ENCODE measurements at regions not wholly inside any gene's neighbourhood (a gene's known extent, or its start where the extent isn't known, plus 50 kb on each side); places are given as distances from the start of the nearest gene placed in this dataset.

DNA sequence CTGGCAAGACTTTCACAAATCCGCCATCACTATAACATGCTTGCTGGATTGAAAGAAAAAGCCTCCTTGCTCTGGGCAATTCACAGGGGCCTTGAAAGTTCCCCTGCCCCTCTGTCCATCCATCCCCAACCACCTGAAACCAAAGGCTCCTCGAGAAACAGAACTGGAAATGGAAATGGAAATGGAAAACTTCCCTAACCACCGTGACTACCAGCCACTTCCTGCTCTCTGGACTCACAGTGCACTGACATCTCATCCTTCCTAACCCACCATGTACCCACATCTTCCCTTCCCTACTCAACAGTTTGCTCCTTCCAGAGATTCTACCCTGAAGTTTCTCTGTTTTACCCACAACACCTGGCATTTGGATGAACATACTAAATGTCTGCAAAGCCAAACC, 603.6 kb upstream of the DIPK2B start:
- no peak for DNase-seq

DNA sequence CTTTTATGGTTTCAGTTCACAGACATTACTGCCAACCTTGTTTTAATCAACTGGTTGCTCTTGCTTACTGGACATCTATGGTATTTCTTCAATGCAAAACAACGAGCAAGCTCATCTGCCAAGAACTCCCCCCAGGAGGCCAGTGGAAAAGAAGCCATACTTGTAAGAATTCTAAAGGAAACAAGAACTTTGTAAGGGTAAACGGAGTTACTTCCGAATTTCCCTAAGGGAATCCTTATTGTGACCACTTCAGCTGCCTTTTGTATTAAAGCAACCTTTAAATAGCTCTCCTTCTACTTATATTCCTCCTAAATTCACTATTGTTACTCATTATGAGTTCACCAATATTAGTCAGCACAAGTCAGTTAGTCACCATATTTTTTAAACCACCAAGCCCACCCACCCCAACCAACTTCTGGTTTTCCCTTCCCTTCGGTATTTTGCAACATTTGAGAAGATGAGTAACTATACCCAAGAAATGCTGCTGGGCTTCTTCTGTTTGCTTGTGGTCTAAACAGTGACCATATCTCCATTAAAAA, 602.8 kb upstream of the DIPK2B start:
- DNase-seq = peak; percentile 73

DNA sequence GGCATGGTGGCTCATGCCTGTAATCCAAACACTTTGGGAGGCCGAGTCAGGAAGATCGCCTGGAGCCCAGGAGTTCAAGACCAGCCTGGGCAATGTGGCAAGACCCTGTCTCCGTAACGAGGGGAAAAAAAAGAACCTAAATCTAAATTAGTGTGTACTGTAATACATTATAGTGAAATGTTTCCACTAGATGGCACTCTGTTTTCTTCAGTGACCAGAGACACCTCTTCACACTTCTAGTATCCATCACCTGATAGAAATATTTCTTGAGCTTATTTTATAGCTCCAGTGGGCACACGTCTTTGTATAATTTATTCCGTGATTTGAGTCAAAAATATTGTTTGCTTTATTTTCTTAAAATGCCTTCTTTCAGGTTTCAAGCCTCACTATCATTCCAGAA, 600.9 kb upstream of the DIPK2B start:
- peak; percentile 53 for DNase-seq

DNA sequence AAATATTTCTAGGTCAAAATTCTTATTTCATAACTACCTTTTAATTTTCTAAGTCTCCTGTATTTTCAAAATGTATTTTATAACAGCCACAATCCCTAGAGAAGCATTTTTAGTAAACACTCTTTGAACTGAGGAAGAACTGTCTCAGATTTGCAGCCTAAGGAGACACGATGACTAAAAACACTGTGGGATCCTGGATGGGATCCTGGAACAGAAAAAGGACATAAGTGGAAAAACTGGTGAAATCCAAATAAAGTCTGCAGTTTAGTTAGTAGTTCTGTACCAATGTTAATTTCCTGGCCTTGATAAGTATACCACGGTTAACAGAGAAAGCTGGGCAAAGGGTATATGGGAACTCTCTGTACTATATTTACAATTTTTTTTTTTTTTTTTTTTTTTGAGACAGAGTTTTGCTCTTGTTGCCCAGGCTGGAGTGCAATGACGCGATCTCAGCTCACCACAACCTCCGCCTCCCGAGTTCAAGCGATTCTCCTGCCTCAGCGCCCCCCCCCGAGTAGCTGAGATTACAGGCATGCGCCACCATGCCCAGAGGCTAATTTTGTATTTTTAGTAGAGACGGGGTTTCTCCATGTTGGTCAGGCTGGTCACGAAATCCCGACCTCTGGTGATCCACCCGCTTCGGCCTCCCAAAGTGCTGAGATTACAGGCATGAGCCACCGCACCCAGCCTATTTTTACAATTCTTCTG, 600.2 kb upstream of the DIPK2B start:
- DNase-seq = peak; percentile 51

DNA sequence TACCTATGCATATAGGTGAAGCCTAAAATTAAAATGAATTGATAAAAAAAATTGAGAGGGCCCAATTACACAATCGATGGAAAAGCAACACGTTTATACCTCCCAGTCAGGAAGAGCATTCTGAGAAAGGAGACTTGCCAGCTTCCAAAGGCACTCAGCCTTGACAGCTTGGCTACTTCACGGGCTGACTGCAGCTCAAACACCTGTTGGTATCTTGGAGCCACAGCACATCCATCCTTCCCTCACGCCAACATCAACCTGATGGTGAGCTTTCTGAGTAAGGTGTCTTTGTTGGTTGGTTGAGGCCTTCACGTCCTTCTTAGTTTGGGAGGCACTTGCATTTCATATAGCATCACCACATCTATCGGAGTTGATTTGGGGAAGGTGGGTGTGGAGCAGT, 598.9 kb upstream of the DIPK2B start:
- no peak for DNase-seq

DNA sequence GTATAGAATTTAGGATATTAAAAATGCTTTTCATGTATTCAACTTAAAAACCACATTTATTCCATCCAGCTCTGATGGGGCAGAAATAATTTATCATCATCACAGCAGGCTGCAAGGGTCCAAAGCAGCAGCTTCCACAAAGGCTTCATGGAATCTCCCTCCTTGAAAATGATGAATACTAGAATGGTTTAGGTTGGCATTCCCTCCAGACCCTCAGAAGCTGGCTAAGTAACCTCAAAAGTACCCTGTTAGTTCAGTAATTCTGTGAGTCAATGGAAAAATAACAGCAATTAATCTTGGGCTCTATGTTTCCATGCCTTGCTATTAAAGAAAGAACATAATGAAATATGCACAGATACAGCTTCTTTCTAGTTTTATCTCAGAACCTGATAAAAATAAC, 594.9 kb upstream of the DIPK2B start:
- no peak for DNase-seq

DNA sequence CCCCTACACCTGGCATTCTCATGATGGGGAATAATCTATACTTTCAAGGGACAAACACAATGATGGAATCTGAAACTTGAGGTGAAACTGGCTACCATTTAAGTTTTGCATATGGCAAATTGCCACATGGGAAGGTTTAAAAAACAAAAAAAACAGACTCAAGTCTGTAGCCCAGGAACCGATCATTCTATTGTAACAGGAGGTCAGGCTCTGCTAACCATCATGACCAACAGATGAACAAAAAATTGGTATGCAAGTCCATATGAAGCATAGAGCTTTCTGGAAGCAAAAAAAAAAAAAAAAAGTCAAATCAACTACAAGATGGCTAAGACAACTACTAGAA, 594.3 kb upstream of the DIPK2B start:
- no peak for DNase-seq

- no peak for DNase-seq
Observed at GRCh38 chrX:45794323-45794994, 593.8 kb upstream of the DIPK2B start.

DNA sequence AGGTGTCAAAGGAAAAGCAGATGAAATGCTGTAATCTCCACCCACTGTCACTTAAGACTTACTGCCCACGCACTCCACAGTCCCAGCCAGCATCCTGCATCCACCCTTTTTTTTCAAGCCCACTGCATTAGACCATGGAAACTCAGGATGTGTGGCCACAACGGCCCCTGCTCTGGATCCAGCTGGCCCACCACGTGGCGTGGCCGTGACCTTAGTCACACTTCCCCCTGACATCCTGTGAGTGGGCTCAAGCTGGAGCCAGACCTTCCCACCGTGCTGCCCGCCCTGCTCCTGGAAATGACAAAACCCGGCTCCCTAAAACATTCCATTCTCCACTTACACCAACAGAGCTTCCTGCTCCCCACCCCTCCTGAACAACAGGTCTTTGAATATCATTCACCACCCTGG, 588.3 kb upstream of the DIPK2B start:
- DNase-seq = no peak

DNA sequence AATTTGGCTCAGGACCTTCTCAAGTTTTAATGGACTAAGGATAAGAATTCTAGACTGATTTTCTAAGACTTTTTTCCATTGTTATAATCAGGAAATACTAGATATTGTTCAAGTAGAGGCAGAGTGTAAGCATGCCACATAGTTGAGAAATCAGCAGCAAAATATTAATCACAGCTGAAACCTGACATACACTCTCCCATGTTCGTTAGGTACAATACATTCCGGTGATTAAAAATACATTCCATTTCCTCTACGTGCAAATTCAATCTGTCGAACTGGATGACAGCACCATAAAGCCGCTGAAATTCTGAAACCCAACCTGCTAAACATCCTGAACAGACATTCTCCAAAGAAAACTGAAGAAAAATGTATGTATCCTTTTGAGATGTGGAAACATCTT, 587.6 kb upstream of the DIPK2B start:
- DNase-seq = no peak

DNA sequence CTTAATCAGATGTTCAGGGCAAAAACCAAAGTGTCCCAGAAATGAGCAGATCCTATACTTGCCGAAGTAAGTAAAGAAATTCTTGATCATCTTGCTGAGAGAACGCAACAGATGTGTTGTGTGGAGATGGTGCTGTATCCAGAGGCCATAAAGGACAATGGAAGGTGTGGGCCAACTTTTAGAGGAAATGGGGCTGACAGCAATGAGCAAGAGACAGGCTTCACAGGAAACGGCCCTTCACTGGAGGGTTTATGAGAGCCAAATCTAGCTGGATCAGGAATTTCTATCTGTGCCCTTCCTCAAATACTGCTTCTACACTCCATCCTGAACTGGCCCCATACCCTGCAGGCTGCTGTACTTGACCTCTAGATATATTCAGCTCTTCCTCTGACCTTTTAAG, 583.9 kb upstream of the DIPK2B start:
- no peak for DNase-seq

DNA sequence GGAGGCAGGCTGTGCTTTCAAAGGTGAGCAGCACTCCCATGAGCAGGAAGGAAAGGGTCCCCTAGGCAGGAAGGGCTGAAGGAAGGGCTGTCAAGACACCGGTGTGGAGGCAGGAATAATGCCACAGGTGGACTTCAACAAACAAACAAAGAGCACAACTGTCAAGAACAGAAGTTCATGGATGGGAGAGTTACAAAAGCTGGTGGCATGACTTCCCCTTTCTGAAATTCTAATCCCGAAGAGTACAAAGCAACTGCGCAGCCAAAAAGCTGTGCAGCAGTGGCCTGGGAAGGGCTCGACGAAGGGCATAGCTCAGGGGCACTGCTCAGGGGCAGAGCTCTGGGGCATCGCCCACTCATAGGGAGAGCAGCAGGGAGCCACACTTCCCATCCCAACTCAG, 582.3 kb upstream of the DIPK2B start:
- DNase-seq = no peak

- no peak for DNase-seq
Observed at GRCh38 chrX:45781901-45782553, 581.4 kb upstream of the DIPK2B start.

DNA sequence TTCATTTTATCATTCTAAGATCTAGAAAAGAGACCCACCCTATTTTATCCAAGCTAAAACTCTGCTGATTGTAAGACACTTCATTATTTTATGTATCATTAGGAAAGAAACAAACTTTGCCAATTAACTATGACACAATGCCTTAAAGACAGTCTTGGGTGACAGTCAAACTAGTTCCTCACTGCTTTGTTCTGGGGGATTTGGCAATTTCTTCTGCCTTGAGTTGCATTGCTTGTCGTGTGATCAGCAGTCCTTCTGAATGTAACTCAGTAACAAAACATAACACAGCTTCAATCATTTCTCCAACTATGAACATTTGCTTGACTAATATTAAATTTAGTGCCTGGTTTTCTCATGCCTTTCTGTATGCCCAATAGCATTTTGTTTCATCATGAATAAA, 577.9 kb upstream of the DIPK2B start:
- no peak for DNase-seq

GRCh38 chrX:45777366-45777765, 576.7 kb upstream of the DIPK2B start:
- DNase-seq = no peak

GRCh38 chrX:45775468-45775867, 574.8 kb upstream of the DIPK2B start:
- no peak for DNase-seq

DNA sequence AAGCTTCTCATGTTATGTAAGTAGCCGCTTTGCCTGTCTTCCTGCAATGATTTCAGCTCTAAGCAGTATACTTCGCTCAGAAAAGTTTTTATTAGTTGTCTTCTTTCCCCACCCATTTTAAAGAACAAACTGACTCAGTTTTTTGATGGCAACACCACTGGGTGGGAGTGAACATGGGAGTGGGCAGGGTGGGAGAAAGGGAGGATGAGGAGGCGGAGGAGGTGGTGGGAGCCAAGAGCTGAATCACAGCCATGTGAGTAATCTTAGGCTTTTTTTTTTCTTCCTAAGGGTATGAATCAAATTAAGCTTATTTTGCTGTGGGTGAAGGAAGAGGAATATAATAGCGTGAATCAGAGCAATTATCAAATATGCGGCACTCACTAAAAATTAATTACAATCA, 574.3 kb upstream of the DIPK2B start:
- no peak for DNase-seq

DNA sequence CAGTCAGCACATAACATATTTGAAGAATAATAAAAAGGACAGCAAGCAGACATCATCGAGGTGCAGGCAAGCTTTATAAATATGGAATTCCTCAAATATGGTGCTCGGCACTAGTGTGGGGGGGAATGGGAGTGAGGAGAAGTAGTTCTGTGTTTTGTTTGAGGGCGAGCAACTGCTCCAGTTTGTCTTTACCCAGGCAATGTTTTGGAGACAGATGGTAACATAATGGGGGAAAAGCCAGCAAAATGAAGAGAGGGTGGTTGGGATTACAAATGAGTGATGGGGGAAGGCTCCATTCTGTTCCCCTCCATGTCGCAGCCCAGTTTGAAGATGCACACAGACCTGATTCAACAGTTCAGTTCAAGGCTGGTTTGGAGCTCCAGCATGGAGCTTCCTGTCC, 572.9 kb upstream of the DIPK2B start:
- DNase-seq = no peak

GRCh38 chrX:45771560-45772340, 571.1 kb upstream of the DIPK2B start:
- peak; percentile 67 for DNase-seq

GRCh38 chrX:45771114-45771513, 570.4 kb upstream of the DIPK2B start:
- DNase-seq = no peak

GRCh38 chrX:45769761-45770582, 569.3 kb upstream of the DIPK2B start:
- DNase-seq = peak; percentile 61

DNA sequence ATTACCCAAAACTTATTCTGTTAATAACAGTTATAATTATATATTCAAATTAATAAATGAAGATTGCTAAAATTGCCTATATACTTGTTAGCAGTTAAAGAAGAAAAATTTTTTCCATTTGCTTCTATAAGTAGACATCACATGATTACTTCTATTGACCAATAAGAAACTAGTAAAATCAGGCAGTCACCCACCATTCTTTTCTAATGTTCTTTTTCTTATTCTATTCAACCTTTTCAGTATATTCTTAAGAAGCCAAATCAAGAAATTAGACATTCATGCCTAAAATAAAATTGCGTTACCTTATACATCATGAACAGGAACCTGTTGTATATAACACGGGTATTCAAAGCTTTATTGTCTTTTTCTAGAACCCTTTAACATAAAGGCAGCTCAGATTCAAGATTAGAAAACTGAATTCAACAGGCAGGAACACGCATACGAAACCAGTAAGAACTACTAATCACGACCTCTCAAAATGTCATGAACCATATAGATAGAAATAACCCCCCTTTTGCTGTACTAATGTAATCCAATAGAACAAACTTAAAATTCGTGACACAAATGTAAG, 568.1 kb upstream of the DIPK2B start:
- DNase-seq = no peak
